ENCODE measurements at regions not wholly inside any gene's neighbourhood (a gene's known extent, or its start where the extent isn't known, plus 50 kb on each side); places are given as distances from the start of the nearest gene placed in this dataset.

DNA sequence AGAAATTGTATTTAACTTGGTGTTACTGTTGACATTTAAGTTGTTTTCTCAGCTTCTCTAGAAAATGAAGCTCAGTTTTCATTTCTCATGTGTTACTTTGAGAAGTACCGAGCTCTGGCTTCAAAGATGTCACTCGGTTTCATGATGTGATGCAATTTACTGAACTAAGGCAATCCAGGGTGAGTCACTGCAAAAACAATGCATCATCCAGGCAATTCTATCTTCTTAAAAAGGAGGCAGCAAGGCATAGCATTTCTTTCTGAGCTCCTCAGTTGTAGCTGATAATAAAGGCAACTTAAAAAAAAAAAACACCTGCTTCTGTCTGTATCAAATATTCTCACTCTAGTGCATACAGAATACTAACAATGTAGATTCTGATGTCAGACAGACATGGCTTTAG is 91.1 kb upstream of the KCNA4 start:
- H3K4me1 Mint-ChIP-seq, result no peaks in the 10 kb centered on the region
- WGBS, 2 experiments (ENCODE audit: insufficient coverage in 1 of 2, insufficient read length in 1 of 2), result 78 to 88% methylated on average over 2 of the region's 2 CpGs

DNA sequence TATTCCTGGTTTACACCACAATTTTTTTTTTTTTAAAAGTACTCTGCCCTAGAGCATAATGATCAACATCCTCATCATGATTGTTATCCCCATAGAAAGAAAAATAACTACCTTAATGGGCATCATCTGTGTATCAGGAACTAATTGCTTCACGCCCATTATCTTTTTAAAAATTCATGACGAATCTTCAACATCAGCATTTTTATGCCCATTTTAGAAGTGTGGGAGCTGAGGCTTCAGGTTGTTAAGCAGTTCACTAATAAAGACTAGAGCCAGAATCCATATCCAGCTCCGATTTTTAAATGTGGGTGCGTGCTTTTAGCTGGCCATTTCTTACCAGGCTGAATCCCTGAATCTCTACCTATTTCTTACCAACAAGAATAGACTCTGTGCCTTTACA is 92.9 kb upstream of the KCNA4 start:
- Mint-ChIP-seq H3K36me3 (ENCODE audit: low read depth) (no peaks in the 10 kb centered on the region), H3K4me3 (no peak overlapping the region), H3K4me1 (no peaks in the 10 kb centered on the region), H3K27ac (no peak overlapping the region), H3K27me3 (ENCODE audit: insufficient read depth) (peaks cover 56% of the 10 kb centered on the region), H3K9me3 (no peaks in the 10 kb centered on the region)
- no peak overlapping the region for H3K9ac ChIP-seq (ENCODE audit: extremely low read depth, low read length, poor library complexity, severe bottlenecking)
- H3K4me3 ChIP-seq (ENCODE audit: low read length), result no peak overlapping the region
- DNase-seq, result no peak
- no peak overlapping the region for H3K27ac ChIP-seq (ENCODE audit: low read depth, low read length)
- no peaks in the 10 kb centered on the region for H3K36me3 ChIP-seq (ENCODE audit: control insufficient read depth, insufficient read depth, low read length)
- TF ChIP-seq, protein P1, sequence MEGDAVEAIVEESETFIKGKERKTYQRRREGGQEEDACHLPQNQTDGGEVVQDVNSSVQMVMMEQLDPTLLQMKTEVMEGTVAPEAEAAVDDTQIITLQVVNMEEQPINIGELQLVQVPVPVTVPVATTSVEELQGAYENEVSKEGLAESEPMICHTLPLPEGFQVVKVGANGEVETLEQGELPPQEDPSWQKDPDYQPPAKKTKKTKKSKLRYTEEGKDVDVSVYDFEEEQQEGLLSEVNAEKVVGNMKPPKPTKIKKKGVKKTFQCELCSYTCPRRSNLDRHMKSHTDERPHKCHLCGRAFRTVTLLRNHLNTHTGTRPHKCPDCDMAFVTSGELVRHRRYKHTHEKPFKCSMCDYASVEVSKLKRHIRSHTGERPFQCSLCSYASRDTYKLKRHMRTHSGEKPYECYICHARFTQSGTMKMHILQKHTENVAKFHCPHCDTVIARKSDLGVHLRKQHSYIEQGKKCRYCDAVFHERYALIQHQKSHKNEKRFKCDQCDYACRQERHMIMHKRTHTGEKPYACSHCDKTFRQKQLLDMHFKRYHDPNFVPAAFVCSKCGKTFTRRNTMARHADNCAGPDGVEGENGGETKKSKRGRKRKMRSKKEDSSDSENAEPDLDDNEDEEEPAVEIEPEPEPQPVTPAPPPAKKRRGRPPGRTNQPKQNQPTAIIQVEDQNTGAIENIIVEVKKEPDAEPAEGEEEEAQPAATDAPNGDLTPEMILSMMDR (conservative IDR thresholded peaks at IDR 0.05), result no peak
- no peaks in the 10 kb centered on the region for H3K27me3 ChIP-seq (ENCODE audit: control insufficient read depth, insufficient read depth, low read length, poor library complexity, severe bottlenecking)
- H3K4me1 ChIP-seq (ENCODE audit: control insufficient read depth, insufficient read depth, low read length), result no peaks in the 10 kb centered on the region
- WGBS, 2 experiments (ENCODE audit: insufficient coverage in 1 of 2, insufficient read length in 1 of 2), result 90 to 94% methylated on average over 3 to 4 of the region's 4 CpGs
- H3K9me3 ChIP-seq (ENCODE audit: control insufficient read depth, low read length), result no peaks in the 10 kb centered on the region

More for the DNA sequence above, 91.1 kb upstream of the KCNA4 start:
- Mint-ChIP-seq H3K36me3 (ENCODE audit: low read depth) (no peaks in the 10 kb centered on the region), H3K4me3 (no peak overlapping the region), H3K27ac (no peak overlapping the region), H3K27me3 (ENCODE audit: insufficient read depth) (peaks cover 42% of the 10 kb centered on the region), H3K9me3 (no peaks in the 10 kb centered on the region)
- H3K9ac ChIP-seq (ENCODE audit: extremely low read depth, low read length, poor library complexity, severe bottlenecking), result no peak overlapping the region
- DNase-seq, result no peak
- H3K27me3 ChIP-seq (ENCODE audit: control insufficient read depth, insufficient read depth, low read length, poor library complexity, severe bottlenecking), result no peaks in the 10 kb centered on the region
- H3K4me1 ChIP-seq (ENCODE audit: control insufficient read depth, insufficient read depth, low read length), result no peaks in the 10 kb centered on the region
- no peaks in the 10 kb centered on the region for H3K36me3 ChIP-seq (ENCODE audit: control insufficient read depth, insufficient read depth, low read length)
- no peak overlapping the region for H3K4me3 ChIP-seq (ENCODE audit: low read length)
- H3K9me3 ChIP-seq (ENCODE audit: control insufficient read depth, low read length), result no peaks in the 10 kb centered on the region
- TF ChIP-seq, protein P1 (conservative IDR thresholded peaks at IDR 0.05), result no peak
- H3K27ac ChIP-seq (ENCODE audit: low read depth, low read length), result peak overlapping the region; percentile 67

DNA sequence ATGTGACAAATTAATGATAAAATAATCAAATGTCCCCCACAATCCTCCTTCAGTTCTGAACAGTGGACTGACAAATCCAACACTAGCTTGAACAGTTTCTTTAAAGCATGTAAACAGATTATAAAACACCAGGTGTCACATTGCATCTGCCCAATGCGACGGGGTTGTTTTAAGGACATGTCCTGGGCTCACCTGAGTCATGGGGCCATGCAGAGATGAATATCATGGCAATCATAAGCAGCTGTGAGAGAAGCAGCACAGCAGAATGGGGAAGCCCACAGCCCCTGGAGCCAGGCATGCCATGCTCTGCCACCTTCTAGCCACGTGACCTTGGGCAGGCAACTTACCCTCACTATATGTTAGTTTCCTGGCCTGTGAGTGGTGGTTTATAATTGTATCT is 93.9 kb upstream of the KCNA4 start:
- no peaks in the 10 kb centered on the region for H3K4me1 Mint-ChIP-seq
- H3K27me3 ChIP-seq (ENCODE audit: control insufficient read depth, insufficient read depth, low read length, poor library complexity, severe bottlenecking), result no peaks in the 10 kb centered on the region
- TF ChIP-seq, protein P1 (conservative IDR thresholded peaks at IDR 0.05), result no peak
- no peak overlapping the region for H3K27ac ChIP-seq (ENCODE audit: low read depth, low read length)
- no peak overlapping the region for H3K27ac Mint-ChIP-seq
- H3K27me3 Mint-ChIP-seq (ENCODE audit: insufficient read depth), result peaks cover 53% of the 10 kb centered on the region
- WGBS, 2 experiments (ENCODE audit: insufficient coverage in 1 of 2, insufficient read length in 1 of 2), result 86 to 96% methylated on average over 2 to 3 of the region's 3 CpGs
- no peaks in the 10 kb centered on the region for H3K4me1 ChIP-seq (ENCODE audit: control insufficient read depth, insufficient read depth, low read length)
- DNase-seq, result no peak
- no peaks in the 10 kb centered on the region for H3K36me3 ChIP-seq (ENCODE audit: control insufficient read depth, insufficient read depth, low read length)
- H3K36me3 Mint-ChIP-seq (ENCODE audit: low read depth), result no peaks in the 10 kb centered on the region
- no peak overlapping the region for H3K9ac ChIP-seq (ENCODE audit: extremely low read depth, low read length, poor library complexity, severe bottlenecking)
- no peak overlapping the region for H3K4me3 ChIP-seq (ENCODE audit: low read length)
- H3K9me3 Mint-ChIP-seq, result no peaks in the 10 kb centered on the region
- no peaks in the 10 kb centered on the region for H3K9me3 ChIP-seq (ENCODE audit: control insufficient read depth, low read length)
- H3K4me3 Mint-ChIP-seq, result no peak overlapping the region

Measured in endodermal cell (in vitro differentiated cells).